ENCODE measurements at regions not wholly inside any gene's neighbourhood (a gene's known extent, or its start where the extent isn't known, plus 50 kb on each side); places are given as distances from the start of the nearest gene placed in this dataset.

DNA sequence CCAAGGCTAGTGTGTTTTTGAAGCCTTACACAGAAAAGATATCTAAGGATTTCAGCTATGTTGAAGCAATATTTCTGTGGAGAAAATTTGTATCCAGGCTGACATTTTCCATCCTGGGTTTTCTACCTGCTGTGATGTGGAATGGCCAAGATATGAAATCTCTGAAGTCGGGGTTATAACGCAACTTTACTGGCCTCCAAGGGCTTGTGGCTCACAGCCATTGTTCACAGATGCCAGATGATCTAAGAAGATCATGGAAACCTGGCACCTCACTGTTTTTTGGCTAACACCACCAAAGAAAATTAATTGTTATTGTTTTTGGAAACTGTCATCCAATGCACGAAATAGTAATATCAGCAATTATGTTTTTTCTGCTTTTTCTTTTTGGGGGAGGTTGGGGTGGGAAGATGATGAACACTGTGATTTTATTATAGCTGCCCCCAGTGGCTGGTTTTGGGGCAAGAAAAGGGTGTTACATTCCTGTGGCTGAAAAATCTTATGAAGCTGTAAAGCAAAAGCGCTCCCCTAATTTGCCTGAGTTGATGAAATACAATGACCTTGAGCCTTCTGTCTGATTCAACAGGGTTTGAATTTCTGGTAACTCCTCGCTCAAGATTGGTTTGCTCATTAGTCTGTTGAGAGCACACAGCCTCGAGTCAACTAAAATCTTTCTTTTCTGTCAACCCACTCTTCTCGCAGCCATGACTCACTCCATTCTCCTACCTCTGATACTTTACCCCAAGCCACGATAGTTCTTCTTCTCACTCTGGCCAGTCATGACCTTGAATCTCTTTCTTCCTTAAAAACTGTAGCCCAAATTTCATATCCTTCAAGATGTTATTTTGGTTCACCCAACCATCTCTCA, 236.7 kb downstream of the PAX1 start:
- Histone ChIP-seq H3K4me3 (no peak overlapping the region), H3K36me3 (ENCODE audit: low read depth) (no peaks in the 10 kb centered on the region), H3K4me1 (ENCODE audit: low read depth) (no peaks in the 10 kb centered on the region), H3K9me3 (peaks cover 5% of the 10 kb centered on the region)
- no peak for DNase-seq
- intact Hi-C loops (cut with DNase I, micrococcal nuclease): no loop called here
- no peak for ATAC-seq
- TF ChIP-seq, protein P1, sequence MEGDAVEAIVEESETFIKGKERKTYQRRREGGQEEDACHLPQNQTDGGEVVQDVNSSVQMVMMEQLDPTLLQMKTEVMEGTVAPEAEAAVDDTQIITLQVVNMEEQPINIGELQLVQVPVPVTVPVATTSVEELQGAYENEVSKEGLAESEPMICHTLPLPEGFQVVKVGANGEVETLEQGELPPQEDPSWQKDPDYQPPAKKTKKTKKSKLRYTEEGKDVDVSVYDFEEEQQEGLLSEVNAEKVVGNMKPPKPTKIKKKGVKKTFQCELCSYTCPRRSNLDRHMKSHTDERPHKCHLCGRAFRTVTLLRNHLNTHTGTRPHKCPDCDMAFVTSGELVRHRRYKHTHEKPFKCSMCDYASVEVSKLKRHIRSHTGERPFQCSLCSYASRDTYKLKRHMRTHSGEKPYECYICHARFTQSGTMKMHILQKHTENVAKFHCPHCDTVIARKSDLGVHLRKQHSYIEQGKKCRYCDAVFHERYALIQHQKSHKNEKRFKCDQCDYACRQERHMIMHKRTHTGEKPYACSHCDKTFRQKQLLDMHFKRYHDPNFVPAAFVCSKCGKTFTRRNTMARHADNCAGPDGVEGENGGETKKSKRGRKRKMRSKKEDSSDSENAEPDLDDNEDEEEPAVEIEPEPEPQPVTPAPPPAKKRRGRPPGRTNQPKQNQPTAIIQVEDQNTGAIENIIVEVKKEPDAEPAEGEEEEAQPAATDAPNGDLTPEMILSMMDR (IDR thresholded peaks at IDR 0.05): no peak

DNA sequence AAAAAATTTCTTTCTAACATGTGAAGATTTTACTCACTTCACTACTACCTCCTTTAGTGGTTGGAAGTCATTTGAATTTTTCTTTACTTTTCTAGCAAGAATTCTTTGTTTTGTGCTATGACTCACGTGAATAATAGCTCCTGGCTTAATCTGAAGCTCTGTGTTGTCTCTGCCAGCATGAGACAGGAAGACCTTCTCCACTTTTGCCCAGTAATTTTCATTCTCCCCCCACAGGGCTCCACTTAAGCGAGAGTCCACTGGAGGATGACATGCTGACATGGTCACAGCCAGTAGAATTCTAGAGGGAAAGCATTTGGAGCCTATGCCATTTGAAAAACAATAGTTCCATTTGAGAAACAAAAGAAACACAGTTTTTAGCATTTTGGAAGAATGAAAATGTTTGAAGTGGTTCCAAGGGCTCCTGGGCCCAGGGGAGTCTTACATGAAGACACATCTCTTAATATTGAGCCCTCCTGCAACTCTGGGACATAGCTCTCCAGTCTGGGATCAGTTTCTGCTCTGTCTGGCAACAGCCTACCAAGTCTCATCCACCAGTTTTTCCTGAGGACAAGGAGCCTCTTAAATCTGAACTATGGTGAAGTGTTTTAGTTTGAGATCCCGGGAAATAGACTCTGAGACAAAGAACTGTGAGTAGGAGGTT, 231.4 kb downstream of the PAX1 start:
- Histone ChIP-seq H3K9me3 (peaks cover 5% of the 10 kb centered on the region), H3K4me3 (no peak overlapping the region), H3K4me1 (ENCODE audit: low read depth) (no peaks in the 10 kb centered on the region), H3K36me3 (ENCODE audit: low read depth) (no peaks in the 10 kb centered on the region)
- DNase-seq (no peak), ATAC-seq (no peak)
- TF ChIP-seq, protein P1 (IDR thresholded peaks at IDR 0.05): no peak
- intact Hi-C loops (cut with DNase I, micrococcal nuclease): no loop called here

DNA sequence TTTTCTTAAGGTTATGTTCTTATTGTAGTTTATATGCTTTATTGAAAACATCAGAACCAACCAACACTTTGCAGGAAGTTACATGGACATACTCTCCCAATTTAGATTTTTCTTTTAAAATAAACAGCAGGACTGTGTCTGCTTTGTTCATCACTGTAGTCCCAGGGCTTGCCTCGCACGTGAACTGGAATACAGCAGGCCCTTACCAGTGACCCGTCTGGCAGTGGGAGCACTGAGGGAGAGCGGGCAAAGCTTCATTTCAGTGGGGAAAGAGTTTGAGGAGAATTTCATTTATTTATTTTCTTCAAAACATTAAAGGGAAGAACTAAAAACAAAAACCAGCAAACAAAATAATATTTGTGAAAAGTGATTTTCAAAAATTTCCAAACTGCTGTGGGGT, 230.8 kb downstream of the PAX1 start:
- Histone ChIP-seq H3K9me3 (peaks cover 5% of the 10 kb centered on the region), H3K4me3 (no peak overlapping the region), H3K36me3 (ENCODE audit: low read depth) (no peaks in the 10 kb centered on the region), H3K4me1 (ENCODE audit: low read depth) (no peaks in the 10 kb centered on the region)
- intact Hi-C loops (cut with DNase I, micrococcal nuclease): no loop called here
- TF ChIP-seq, protein P1 (IDR thresholded peaks at IDR 0.05): no peak
- no peak for DNase-seq
- ATAC-seq: no peak

- intact Hi-C loops (cut with DNase I, micrococcal nuclease): no loop called here
- Histone ChIP-seq H3K4me1 (ENCODE audit: low read depth) (no peaks in the 10 kb centered on the region), H3K36me3 (ENCODE audit: low read depth) (no peaks in the 10 kb centered on the region), H3K9me3 (no peaks in the 10 kb centered on the region), H3K4me3 (no peak overlapping the region)
- no peak for DNase-seq
- ATAC-seq: no peak
- TF ChIP-seq, protein P1 (IDR thresholded peaks at IDR 0.05): no peak
Observed at GRCh38 chr20:21933526-21933925, 228.1 kb downstream of the PAX1 start.

- intact Hi-C loops (cut with DNase I, micrococcal nuclease): no loop called here
- TF ChIP-seq, protein P1 (IDR thresholded peaks at IDR 0.05): no peak
- H3K4me3 ChIP-seq: no peak overlapping the region
- H3K36me3 ChIP-seq (ENCODE audit: low read depth): no peaks in the 10 kb centered on the region
- peaks cover 31% of the 10 kb centered on the region for H3K9me3 ChIP-seq
- no peaks in the 10 kb centered on the region for H3K4me1 ChIP-seq (ENCODE audit: low read depth)
- ATAC-seq: no peak
- no peak for DNase-seq
Observed at GRCh38 chr20:21921251-21921650, 215.8 kb downstream of the PAX1 start.
